ENCODE measurements at regions not wholly inside any gene's neighbourhood (a gene's known extent, or its start where the extent isn't known, plus 50 kb on each side); places are given as distances from the start of the nearest gene placed in this dataset.

GRCh38 chr20:40938020-40938419 is 90.6 kb upstream of the TOP1 start:
- no peak overlapping the region for H3K4me3 ChIP-seq (replicated peaks in 1 of 3; ENCODE audit: insufficient read depth in 1 of 3, low read depth in 1 of 3, low read length in 3 of 3)
- no peaks in the 10 kb centered on the region for H3K27me3 ChIP-seq (ENCODE audit: control insufficient read depth in 2 of 2, insufficient read depth in 2 of 2, low read length in 2 of 2)
- H3K4me1 ChIP-seq (ENCODE audit: control insufficient read depth, extremely low read depth, insufficient read depth, low read length), result no peaks in the 10 kb centered on the region
- H4K20me1 ChIP-seq (replicated peaks; ENCODE audit: control insufficient read depth, extremely low read depth, insufficient read depth, low read length), result no peaks in the 10 kb centered on the region
- DNase-seq (ENCODE audit: low read depth, low spot score) (no peak), FAIRE-seq (no peak)
- TF ChIP-seq MYC (IDR thresholded peaks at IDR 0.05; ENCODE audit: low read depth, low read length) (no peak), FOS (IDR thresholded peaks at IDR 0.05; ENCODE audit: borderline replicate concordance, insufficient read depth, low read length) (no peak), GATA2 (IDR thresholded peaks at IDR 0.05; ENCODE audit: insufficient read depth, insufficient read length, low read depth, low read length) (no peak), POLR2AphosphoS5 (IDR thresholded peaks at IDR 0.05; ENCODE audit: insufficient read depth, low read depth, low read length) (no peak), EZH2 (IDR thresholded peaks at IDR 0.05; ENCODE audit: borderline replicate concordance, low read depth, low read length, severe bottlenecking) (no peak), POLR2A (IDR thresholded peaks at IDR 0.05; ENCODE audit: low read depth, low read length) (no peak), JUN (IDR thresholded peaks at IDR 0.05; ENCODE audit: borderline replicate concordance, insufficient read depth, insufficient read length, low read depth) (no peak), MAX (IDR thresholded peaks at IDR 0.05; ENCODE audit: insufficient read depth, insufficient read length) (no peak)
- TF ChIP-seq, protein P1, sequence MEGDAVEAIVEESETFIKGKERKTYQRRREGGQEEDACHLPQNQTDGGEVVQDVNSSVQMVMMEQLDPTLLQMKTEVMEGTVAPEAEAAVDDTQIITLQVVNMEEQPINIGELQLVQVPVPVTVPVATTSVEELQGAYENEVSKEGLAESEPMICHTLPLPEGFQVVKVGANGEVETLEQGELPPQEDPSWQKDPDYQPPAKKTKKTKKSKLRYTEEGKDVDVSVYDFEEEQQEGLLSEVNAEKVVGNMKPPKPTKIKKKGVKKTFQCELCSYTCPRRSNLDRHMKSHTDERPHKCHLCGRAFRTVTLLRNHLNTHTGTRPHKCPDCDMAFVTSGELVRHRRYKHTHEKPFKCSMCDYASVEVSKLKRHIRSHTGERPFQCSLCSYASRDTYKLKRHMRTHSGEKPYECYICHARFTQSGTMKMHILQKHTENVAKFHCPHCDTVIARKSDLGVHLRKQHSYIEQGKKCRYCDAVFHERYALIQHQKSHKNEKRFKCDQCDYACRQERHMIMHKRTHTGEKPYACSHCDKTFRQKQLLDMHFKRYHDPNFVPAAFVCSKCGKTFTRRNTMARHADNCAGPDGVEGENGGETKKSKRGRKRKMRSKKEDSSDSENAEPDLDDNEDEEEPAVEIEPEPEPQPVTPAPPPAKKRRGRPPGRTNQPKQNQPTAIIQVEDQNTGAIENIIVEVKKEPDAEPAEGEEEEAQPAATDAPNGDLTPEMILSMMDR (IDR thresholded peaks at IDR 0.05; ENCODE audit: extremely low read depth in 1 of 2, insufficient read depth in 1 of 2, low read depth in 1 of 2, low read length in 2 of 2), result peak in 1 of 2 donors; percentile 11
- ChIA-PET CTCF (interaction anchor here (0.9 to 1.7 kb wide), 3 partner anchors 25 to 197 kb away, joined by 3 to 7 read pairs (median 4); no protein-coding TSS in a partner anchor), POLR2A (no interaction called here)
- H3K79me2 ChIP-seq (ENCODE audit: control insufficient read depth, insufficient read depth, low read length), result no peaks in the 10 kb centered on the region
- dilution Hi-C loops (cut with MboI; ENCODE audit: extremely low pct_ligation_motif_present, low sequenced_read_pairs), result no loop called here
- no peak overlapping the region for H3K4me2 ChIP-seq (ENCODE audit: insufficient read depth, low read length)
- H3K27ac ChIP-seq (ENCODE audit: insufficient read depth, low read depth, low read length), result no peak overlapping the region
- H3K9me3 ChIP-seq (replicated peaks; ENCODE audit: control insufficient read depth, insufficient read depth, low read length), result no peaks in the 10 kb centered on the region
- H3K9ac ChIP-seq (replicated peaks; ENCODE audit: extremely low read depth, insufficient read depth, low read length), result no peak overlapping the region
- no TSS peak for BruUV-seq (replicated peaks)
- no peaks in the 10 kb centered on the region for H3K9me1 ChIP-seq (replicated peaks; ENCODE audit: control insufficient read depth, extremely low read depth, insufficient read depth, low read length)
- intact Hi-C loops (cut with micrococcal nuclease), result no loop called here
- H3K36me3 ChIP-seq (ENCODE audit: control insufficient read depth in 2 of 2, extremely low read depth in 1 of 2, insufficient read depth in 2 of 2, low read length in 2 of 2), result no peaks in the 10 kb centered on the region
- H2AFZ ChIP-seq (ENCODE audit: low read depth, low read length), result no peak overlapping the region
